ENCODE measurements at regions not wholly inside any gene's neighbourhood (a gene's known extent, or its start where the extent isn't known, plus 50 kb on each side); places are given as distances from the start of the nearest gene placed in this dataset.

- no peak for TF ChIP-seq CTCF (IDR thresholded peaks at IDR 0.05)
- no peak for TF ChIP-seq EZH2 (IDR thresholded peaks at IDR 0.05)
- no peak for TF ChIP-seq EZH2phosphoT487 (IDR thresholded peaks at IDR 0.05)
Measured at GRCh38 chr13:87302931-87303330, 368.2 kb upstream of the SLITRK5 start.

Data from neural progenitor cell (in vitro differentiated cells).